ENCODE measurements at regions not wholly inside any gene's neighbourhood (a gene's known extent, or its start where the extent isn't known, plus 50 kb on each side); places are given as distances from the start of the nearest gene placed in this dataset.
"Not testable (repeated sequence)": the region's sequence is repeated elsewhere in the genome, so short reads cannot be mapped to it uniquely, and the experiment has no call there.

GRCh38 chr22:46026899-46027210 is 49.9 kb upstream of the WNT7B start:
- DNase-seq (ENCODE audit: low read depth in 2 of 2): no peak

GRCh38 chr22:46027211-46028105 is 50.5 kb upstream of the WNT7B start:
- DNase-seq (ENCODE audit: low read depth in 2 of 2): no peak

DNA sequence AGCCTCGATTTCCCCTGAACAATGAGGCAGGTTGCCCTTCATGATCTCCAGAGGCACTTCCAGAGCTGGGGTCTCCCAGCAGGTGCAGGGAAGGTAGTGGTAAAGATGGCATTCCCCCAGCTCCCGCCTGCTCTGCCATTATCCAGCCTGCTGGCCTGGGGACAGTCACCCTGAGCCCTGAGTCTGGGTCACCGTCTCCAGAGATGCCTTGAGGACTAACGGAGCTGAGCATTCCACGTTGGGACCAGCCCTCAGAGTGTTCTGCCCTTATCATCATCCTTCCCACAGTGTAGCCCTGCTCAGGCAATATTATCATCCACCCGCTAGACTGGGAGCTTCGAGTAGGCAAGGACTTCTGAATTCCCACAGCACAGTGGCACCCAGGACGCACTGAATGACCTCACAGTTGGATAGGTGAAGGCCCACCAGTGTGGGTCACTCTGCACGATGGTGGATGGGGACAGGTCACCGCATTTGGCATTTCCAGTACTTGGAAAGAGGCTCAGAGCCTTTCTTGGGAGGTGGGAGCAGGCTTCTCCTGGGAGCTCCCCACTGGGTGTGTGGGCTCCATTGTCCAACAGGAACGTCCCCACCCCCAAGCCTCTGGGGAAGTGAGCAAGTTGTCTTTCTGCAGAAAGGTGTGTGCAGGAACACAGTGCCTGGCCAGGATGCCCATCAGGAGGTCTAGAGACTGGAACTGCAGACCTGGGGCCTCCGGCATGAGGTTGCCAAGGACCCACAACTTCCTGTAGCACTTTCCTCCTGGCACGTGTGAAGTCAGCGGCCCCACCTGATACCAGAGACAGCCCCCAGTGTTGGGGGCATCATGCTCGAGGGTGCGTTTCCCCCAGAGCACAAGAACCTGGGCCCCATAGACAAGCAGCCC is 51.4 kb upstream of the WNT7B start:
- DNase-seq (ENCODE audit: low read depth in 2 of 2): no peak

- no peak for DNase-seq (ENCODE audit: low read depth in 2 of 2)
Measured at GRCh38 chr22:46029036-46029435, 52.1 kb upstream of the WNT7B start.

- DNase-seq (ENCODE audit: low read depth in 2 of 2): no peak
Measured at GRCh38 chr22:46029574-46030200, 52.7 kb upstream of the WNT7B start.

DNA sequence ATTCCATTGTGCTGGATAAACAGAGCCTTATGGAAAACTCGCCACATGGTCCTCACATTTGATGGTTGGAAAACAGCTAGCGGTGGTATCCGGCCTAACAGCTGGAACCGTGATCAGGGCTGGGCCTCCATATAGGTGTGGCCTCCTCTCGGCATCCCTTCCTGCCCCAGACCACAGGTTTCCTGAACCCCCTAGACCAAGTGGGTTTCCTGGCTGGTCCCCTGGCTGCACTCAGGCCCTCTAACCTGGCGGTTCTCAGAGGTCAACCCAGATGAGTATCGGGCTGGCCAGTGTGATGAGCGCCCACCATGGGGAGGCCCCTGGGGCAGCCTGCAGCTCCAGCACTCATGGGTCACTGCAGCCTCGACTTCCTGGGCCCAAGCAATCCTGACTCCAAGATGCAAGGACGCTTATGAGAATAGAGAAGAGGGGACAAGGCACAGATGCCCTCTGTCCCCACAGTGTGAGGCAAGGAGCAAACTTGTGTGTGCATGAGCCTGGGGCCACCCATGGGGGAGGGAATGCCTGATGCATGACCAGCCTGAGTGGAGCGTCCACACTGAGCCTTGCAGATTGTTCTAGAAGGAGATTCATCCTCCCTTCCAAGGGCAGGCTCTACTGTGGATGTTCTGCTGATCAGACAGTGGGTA is 53.4 kb upstream of the WNT7B start:
- no peak for DNase-seq (ENCODE audit: low read depth in 2 of 2)

DNA sequence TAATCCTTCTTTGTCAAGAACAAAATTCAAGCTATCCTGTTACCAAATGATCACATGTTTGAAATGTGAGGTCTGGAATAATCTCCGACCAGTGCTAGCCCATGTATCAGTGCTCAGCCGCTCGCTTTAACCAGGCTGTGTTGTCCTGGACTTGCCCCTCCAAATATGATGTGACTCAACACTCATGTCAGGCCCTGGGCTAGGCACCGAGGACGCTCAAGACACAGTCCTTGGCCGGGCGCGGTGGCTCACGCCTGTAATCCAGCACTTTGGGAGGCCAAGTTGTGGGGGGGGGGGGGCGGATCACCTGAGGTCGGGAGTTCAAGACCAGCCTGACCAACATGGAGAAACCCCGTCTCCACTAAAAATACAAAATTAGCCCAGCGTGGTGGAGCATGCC is 54.1 kb upstream of the WNT7B start:
- no peak for DNase-seq (ENCODE audit: low read depth in 2 of 2)

GRCh38 chr22:46031557-46031956 is 54.6 kb upstream of the WNT7B start:
- DNase-seq (ENCODE audit: low read depth in 2 of 2): no peak

DNA sequence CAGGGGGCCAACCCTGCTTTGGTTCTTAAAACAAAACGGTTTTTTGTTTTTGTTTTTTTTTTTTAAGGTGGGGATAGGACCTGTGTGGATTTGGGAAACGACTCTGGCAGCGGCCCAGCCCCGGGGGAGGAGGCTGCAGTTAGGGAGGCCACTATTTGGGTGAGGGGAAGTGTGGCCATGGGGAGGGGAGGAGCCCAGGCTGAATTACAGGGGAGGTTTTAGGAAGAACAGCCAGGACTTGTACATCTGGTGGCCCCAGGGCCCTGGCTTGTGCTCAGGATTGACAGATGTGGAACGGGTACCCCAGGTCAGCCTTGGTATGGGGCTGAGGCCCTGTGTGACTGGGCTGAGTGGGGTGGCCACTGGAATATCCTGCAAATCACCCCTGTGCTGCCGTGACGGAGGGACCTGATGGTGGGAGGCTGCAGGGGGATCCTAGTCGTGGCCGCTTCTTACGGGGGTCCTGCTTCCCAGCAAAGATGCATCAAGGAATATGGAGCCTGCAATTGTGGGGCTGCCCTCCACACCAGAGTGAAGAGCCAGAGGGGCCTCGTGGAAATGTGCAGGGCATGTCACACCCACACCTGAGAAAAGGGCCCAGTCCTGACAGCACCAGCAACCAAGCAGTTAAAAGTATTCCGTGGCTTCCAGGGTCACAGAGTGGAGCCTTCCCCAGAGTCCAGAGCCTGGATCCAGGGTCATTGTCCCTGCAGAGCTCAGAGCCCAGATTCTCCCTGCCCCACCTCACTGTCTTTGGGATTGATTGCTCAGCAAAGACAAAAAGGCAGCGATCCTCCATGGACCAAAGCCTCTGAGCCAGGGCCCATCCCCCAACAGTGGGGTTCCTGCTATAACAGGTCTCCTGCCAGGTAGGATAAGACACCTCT is 55.2 kb upstream of the WNT7B start:
- no peak for DNase-seq (ENCODE audit: low read depth in 2 of 2)

- DNase-seq (ENCODE audit: low read depth in 2 of 2): no peak
Measured at GRCh38 chr22:46033256-46034200, 56.6 kb upstream of the WNT7B start.

DNA sequence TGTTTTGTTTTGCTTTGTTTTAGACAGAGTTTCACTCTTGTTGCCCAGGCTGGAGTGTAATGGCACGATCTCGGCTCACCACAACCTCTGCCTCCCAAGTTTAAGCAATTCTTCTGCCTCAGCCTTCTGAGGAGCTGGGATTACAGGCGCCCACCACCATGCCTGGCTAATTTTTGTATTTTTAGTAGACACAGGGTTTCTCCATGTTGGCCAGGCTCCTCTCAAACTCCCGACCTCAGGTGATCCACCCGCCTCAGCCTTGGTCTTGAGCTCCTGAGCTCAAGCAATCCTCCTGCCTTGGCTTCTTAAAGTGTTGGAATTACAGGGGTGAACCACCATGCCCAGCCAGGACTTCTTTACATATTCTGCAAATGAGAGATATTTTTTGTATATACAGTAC is 57.5 kb upstream of the WNT7B start:
- not testable (repeated sequence) for DNase-seq (ENCODE audit: low read depth in 2 of 2)

DNA sequence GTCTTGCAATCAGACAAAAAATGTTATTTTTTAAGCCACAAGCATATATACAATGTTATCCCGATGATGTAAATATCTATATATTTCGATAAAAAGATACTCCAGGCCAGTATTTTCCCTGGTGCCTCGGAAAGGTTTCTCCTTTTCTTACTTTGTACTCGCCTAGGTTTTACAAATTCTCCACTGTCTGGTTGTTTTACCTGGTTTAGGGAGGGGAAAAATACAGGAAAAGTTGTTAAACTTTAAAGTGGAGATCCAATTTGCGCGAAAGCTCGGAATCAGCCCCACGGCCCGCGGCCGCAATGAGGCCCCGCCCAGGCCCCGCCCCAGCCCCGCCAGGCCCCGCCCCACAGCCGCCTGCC is 58.4 kb upstream of the WNT7B start:
- DNase-seq (ENCODE audit: low read depth in 2 of 2): no peak

GRCh38 chr22:46035742-46036557 is 59.0 kb upstream of the WNT7B start:
- peak; percentile 99 to 100 for DNase-seq (ENCODE audit: low read depth in 2 of 2)

- no peak for DNase-seq (ENCODE audit: low read depth in 2 of 2)
Measured at GRCh38 chr22:46036558-46037408, 59.8 kb upstream of the WNT7B start.

DNA sequence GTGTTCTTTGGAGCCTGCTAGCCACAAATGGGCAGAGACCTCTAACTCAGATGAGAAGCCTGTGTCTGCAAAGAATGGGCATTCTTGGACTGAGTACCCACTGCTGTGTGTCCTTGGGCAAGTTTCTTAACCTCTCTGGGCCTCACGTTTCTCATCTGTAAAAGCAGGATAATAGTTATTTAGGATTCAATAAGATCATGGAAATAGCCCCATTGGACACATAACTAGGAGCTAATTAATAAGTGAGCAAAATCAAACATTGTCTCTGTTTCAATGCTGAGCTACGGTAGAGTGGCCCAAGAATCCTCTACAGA is 61.2 kb upstream of the WNT7B start:
- no peak for DNase-seq (ENCODE audit: low read depth in 2 of 2)

DNA sequence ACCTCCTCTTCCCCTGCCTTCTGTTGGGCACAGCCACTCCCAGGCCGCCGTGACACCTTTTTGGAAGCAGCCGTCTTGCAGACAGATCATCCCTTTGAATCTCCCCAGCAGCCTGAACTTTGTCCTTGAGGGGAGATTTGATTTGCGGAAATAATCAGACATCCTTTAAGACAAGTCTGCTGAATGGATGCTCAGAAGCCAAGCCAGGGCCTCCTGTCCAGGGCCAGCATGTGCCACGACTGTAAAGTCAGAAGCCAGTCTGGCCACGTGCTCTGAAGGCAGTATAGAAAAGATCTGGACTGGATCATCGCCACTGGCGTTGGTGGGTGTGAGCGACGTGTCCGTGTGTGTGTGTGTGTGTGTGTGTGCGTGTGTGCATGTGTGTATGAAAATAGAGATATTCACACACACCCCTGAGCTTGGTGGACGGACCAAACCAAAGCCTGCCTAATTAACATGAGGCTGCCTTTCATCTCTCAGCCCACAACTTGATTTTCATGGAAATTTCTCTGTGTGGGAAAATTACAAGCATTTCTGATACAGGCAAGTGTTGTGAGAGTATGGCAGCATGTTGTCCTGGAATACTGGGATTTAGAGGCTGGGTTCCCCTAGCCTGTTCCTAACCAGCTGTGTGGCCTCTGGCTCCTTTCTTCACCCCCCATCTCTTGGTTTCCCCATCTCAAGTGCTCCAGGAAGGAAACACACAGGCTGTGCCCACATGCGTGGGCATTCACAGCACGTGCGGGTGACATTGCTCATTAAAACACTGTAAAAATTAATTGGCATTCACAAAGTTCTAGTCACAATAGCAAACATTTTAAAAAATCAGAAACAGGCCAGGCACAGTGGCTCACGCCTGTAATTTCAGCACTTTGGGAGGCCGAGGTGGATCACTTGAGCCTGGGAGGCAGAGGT is 61.8 kb upstream of the WNT7B start:
- DNase-seq (ENCODE audit: low read depth in 2 of 2): no peak

GRCh38 chr22:46039535-46039934 is 62.6 kb upstream of the WNT7B start:
- DNase-seq (ENCODE audit: low read depth in 2 of 2): no peak
